HepG2 (cell line): ENCODE measurements at regions not wholly inside any gene's neighbourhood (a gene's known extent, or its start where the extent isn't known, plus 50 kb on each side); places are given as distances from the start of the nearest gene placed in this dataset.

ENCODE experiments used
- ATAC-seq: fragments of 200-7000 bp; cut with Tn5 transposase; 3 replicates; pipeline ENCODE4 v1.9.1; 2020; ENCODE audit warnings: mild to moderate bottlenecking, moderate library complexity
- BruUV-seq: library from RNA; stranded (reverse); fragments of 400-500 nt; replicated peaks from 2 replicates; lab custom pipeline; 2021; lab: Mats Ljungman, UMichigan
- CTCF ChIA-PET: fragments of 300-600 bp; formaldehyde crosslinking; extraction: SDS; loops from one replicate; lab custom pipeline; 2021; ENCODE audit warnings: low total read pairs, inconsistent platforms, low intra/inter-chr PET ratio; lab: Yijun Ruan, JAX
- POLR2A ChIA-PET: fragments of 350-600 bp; sonication (Branson Sonifier 250); formaldehyde crosslinking; loops from one replicate; lab custom pipeline; 2020; ENCODE audit warnings: antibody characterized with exemption, inconsistent platforms; lab: Yijun Ruan, JAX
- DNase-seq: peaks from one replicate; pipeline ENCODE4 v3.0.0-alpha.2; 2015; ENCODE audit warnings: low spot score
- FAIRE-seq: peaks from 3 replicates; lab custom pipeline; 2011; peaks lifted over from hg19 to GRCh38; lab: Jason Lieb, UNC
- H2AFZ ChIP-seq: one replicate; pipeline ENCODE4 v1.6.1; 2011; ENCODE audit warnings: low read length, inconsistent platforms
- H3K27ac ChIP-seq: fragments of 300-600 bp; 3 replicates; pipeline ENCODE4 v1.8.0; 2011; ENCODE audit warnings: mixed run types, mild to moderate bottlenecking, mixed read lengths, low read length, inconsistent platforms; ENCODE audit not compliant: insufficient read depth; ENCODE audit errors: extremely low read length
- H3K27me3 ChIP-seq, 2 experiments: fragments of 200-600 bp in 1 of 2; 2 replicates in 1 of 2; 3 replicates in 1 of 2; pipeline versions ENCODE4 v1.6.0 to v1.8.0; 2011; ENCODE audit warnings: low read length in 2 of 2, mild to moderate bottlenecking in 2 of 2, moderate library complexity in 2 of 2, inconsistent platforms in 1 of 2; ENCODE audit not compliant: insufficient read depth in 2 of 2, control insufficient read depth in 1 of 2
- H3K36me3 ChIP-seq, 2 experiments: fragments of 200-600 bp in 1 of 2; replicated peaks in 1 of 2; 2 replicates in 1 of 2; 3 replicates in 1 of 2; pipeline versions ENCODE4 v1.5.1 to v1.8.0; 2011; ENCODE audit warnings: low read length in 2 of 2, inconsistent platforms in 1 of 2; ENCODE audit not compliant: insufficient read depth in 2 of 2, control insufficient read depth in 1 of 2
- H3K4me1 ChIP-seq: 2 replicates; pipeline ENCODE4 v1.5.1; 2012; ENCODE audit warnings: low read length, inconsistent platforms; ENCODE audit not compliant: insufficient read depth
- H3K4me2 ChIP-seq: 2 replicates; pipeline ENCODE4 v1.6.0; 2011; ENCODE audit warnings: low read depth, low read length, inconsistent platforms
- H3K4me3 ChIP-seq, 3 experiments: fragments of 200-600 bp in 1 of 3; sonication (generic), shearing (Covaris generic) in 1 of 3; replicated peaks in 1 of 3; 2 replicates each; pipeline ENCODE4 v1.5.1; 2011 to 2016; ENCODE audit warnings: low read length in 3 of 3, inconsistent platforms in 2 of 3, low read depth in 2 of 3, mild to moderate bottlenecking in 2 of 3, control low read depth in 1 of 3, mixed read lengths in 1 of 3; ENCODE audit not compliant: insufficient read depth in 1 of 3
- H3K79me2 ChIP-seq: one replicate; pipeline ENCODE4 v1.6.1; 2011; ENCODE audit warnings: low read length, inconsistent platforms; ENCODE audit not compliant: insufficient read depth
- H3K9ac ChIP-seq: 2 replicates; pipeline ENCODE4 v1.6.0; 2011; ENCODE audit warnings: mild to moderate bottlenecking, low read depth, low read length, inconsistent platforms; ENCODE audit not compliant: insufficient read depth
- H3K9me3 ChIP-seq: 2 replicates; pipeline ENCODE4 v1.5.1; 2012; ENCODE audit warnings: mild to moderate bottlenecking, low read length
- H4K20me1 ChIP-seq: 2 replicates; pipeline ENCODE4 v1.6.0; 2011; ENCODE audit warnings: inconsistent platforms, mild to moderate bottlenecking, low read length, moderate library complexity; ENCODE audit not compliant: insufficient read depth
- CEBPB ChIP-seq: IDR thresholded peaks from 2 replicates; pipeline ENCODE4 v1.6.1; 2011; ENCODE audit warnings: low read depth, low read length, improper control_type of control experiment, borderline replicate concordance
- DDIT3 ChIP-seq: sonication (generic); formaldehyde crosslinking; IDR thresholded peaks from 2 replicates; pipeline ENCODE4 v1.4.0; 2020; ENCODE audit warnings: mild to moderate bottlenecking, missing genetic modification reagents
- GMEB2 ChIP-seq: IDR thresholded peaks from 2 replicates; pipeline ENCODE4 v1.6.1; 2016; ENCODE audit warnings: missing biosample characterization, missing genetic modification reagents, low read depth
- SAFB2 ChIP-seq: sonication (generic); formaldehyde crosslinking; IDR thresholded peaks from 2 replicates; pipeline ENCODE4 v1.5.1; 2020; ENCODE audit warnings: missing genetic modification reagents, low read depth, mild to moderate bottlenecking, borderline replicate concordance
- TRIM24 ChIP-seq: sonication (generic); formaldehyde crosslinking; IDR thresholded peaks from 2 replicates; pipeline ENCODE4 v1.8.0; 2022; ENCODE audit warnings: mild to moderate bottlenecking, missing genetic modification reagents
- ZFAT ChIP-seq: sonication (generic); formaldehyde crosslinking; conservative IDR thresholded peaks from 2 replicates; pipeline ENCODE4 v1.8.1; 2023; ENCODE audit warnings: missing genetic modification reagents, inconsistent platforms
- ZNF280D ChIP-seq: sonication (generic); formaldehyde crosslinking; IDR thresholded peaks from 2 replicates; pipeline ENCODE4 v1.5.1; 2020; ENCODE audit warnings: mild to moderate bottlenecking, missing genetic modification reagents
- ZNF432 ChIP-seq: sonication (generic); formaldehyde crosslinking; IDR thresholded peaks from 2 replicates; pipeline ENCODE4 v1.5.0; 2020; ENCODE audit warnings: missing genetic modification reagents, mild to moderate bottlenecking, borderline replicate concordance
- ZNF543 ChIP-seq: sonication (generic); formaldehyde crosslinking; IDR thresholded peaks from 2 replicates; pipeline ENCODE4 v1.4.0; 2020; ENCODE audit warnings: mild to moderate bottlenecking, missing genetic modification reagents
- ZNF768 ChIP-seq: sonication (generic); formaldehyde crosslinking; IDR thresholded peaks from 2 replicates; pipeline ENCODE4 v1.4.0; 2020; ENCODE audit warnings: missing genetic modification reagents
- in situ Hi-C: cut with HindIII; loops from 2 replicates; pipeline ENCODE4 v1.10.0; 2017; ENCODE audit warnings: low pct_unique_long_range_greater_than_20kb; ENCODE audit not compliant: extremely low pct_ligation_motif_present
- intact Hi-C: fragments of 100-400 bp; cut with micrococcal nuclease; formaldehyde crosslinking; loops from one replicate; pipeline ENCODE4 v1.10.0; 2022; ENCODE audit not compliant: unreplicated experiment

GRCh38 chr15:35142578-35142977 lies 57.5 kb upstream of the NANOGP8 start (continued):
- no peak for TF ChIP-seq ZNF280D (CRISPR knock-in tag)
- TF ChIP-seq ZNF543 (CRISPR knock-in tag) = no peak
- TF ChIP-seq ZNF768 (CRISPR knock-in tag) = no peak
- TF ChIP-seq DDIT3 (CRISPR knock-in tag) = no peak
- TF ChIP-seq SAFB2 (CRISPR knock-in tag) = no peak
- TF ChIP-seq TRIM24 (CRISPR knock-in tag) = no peak
- no peak for TF ChIP-seq ZNF432 (CRISPR knock-in tag)
- TF ChIP-seq ZFAT (CRISPR knock-in tag) = no peak

GRCh38 chr15:35141743-35142471 lies 56.8 kb upstream of the NANOGP8 start:
- FAIRE-seq = no peak

More at GRCh38 chr15:35141743-35142471, 56.8 kb upstream of the NANOGP8 start:
- Histone ChIP-seq H4K20me1 (no peaks in the 10 kb centered on the region), H3K79me2 (no peaks in the 10 kb centered on the region), H3K9me3 (no peaks in the 10 kb centered on the region), H2AFZ (no peak overlapping the region), H3K4me1 (0 out of 2 replicates have a peak, but pooled peaks cover 8% of the 10 kb centered on the region), H3K36me3 (no peaks in the 10 kb centered on the region), H3K4me3 (no peak overlapping the region), H3K27me3 (no peaks in the 10 kb centered on the region), H3K9ac (no peak overlapping the region), H3K27ac (no peak overlapping the region), H3K4me2 (no peak overlapping the region)
- DNase-seq = peak; percentile 0
- in situ Hi-C loops (no loop called here), intact Hi-C loops (no loop called here)
- ATAC-seq = no peak
- CTCF ChIA-PET = no interaction called here
- TF ChIP-seq GMEB2 (CRISPR knock-in tag) (no peak), CEBPB (peak; percentile 46; the same call in 1 of the 2 replicates)
- no TSS peak for BruUV-seq
- POLR2A ChIA-PET = no interaction called here
